Prostate gland (tissue), 2 donors: ENCODE measurements at regions not wholly inside any gene's neighbourhood (a gene's known extent, or its start where the extent isn't known, plus 50 kb on each side); places are given as distances from the start of the nearest gene placed in this dataset.

Experiments used
- DNase-seq: peaks from one replicate; pipeline ENCODE4 v3.0.0-alpha.2; 2019; ENCODE audit warnings: low spot score
- H3K27ac ChIP-seq, 2 donors: fragments of 200-600 bp; sonication (generic); 2 replicates each; pipeline ENCODE4 v1.5.1; 2017 to 2019
- H3K27me3 ChIP-seq: fragments of 200-600 bp; sonication (generic); replicated peaks from 2 replicates; pipeline ENCODE4 v1.5.1; 2019; ENCODE audit not compliant: insufficient read depth
- H3K36me3 ChIP-seq, 2 donors: fragments of 200-600 bp; sonication (generic); 1 replicate in 1 of 2; 2 replicates in 1 of 2; pipeline versions ENCODE4 v1.5.1 to v1.8.1; 2017 to 2019
- H3K4me1 ChIP-seq: fragments of 200-600 bp; sonication (generic); replicated peaks from 2 replicates; pipeline ENCODE4 v1.5.1; 2019
- H3K4me3 ChIP-seq, 2 donors: fragments of 200-600 bp; sonication (generic); 2 replicates each; pipeline ENCODE4 v1.5.1; 2017 to 2019
- H3K9me3 ChIP-seq: fragments of 200-600 bp; sonication (generic); 2 replicates; pipeline ENCODE4 v1.5.1; 2017
- CTCF ChIP-seq, 4 experiments: fragments of 200-600 bp in 2 of 4; fragments of 450-650 bp in 2 of 4; sonication (generic) in 2 of 4; IDR thresholded peaks; 1 replicate in 3 of 4; 2 replicates in 1 of 4; pipeline ENCODE4 v1.5.1; 2016 to 2019; ENCODE audit warnings: antibody characterized with exemption in 4 of 4, mild to moderate bottlenecking in 2 of 4, moderate library complexity in 2 of 4
- POLR2A ChIP-seq: fragments of 450-650 bp; IDR thresholded peaks from one replicate; pipeline ENCODE4 v1.6.1; 2016; ENCODE audit warnings: antibody characterized with exemption, mild to moderate bottlenecking
- POLR2AphosphoS5 ChIP-seq: sonication (generic); formaldehyde crosslinking; IDR thresholded peaks from one replicate; pipeline ENCODE4 v1.6.1; 2017; ENCODE audit warnings: antibody characterized with exemption
- whole genome bisulfite sequencing: methylation state at CpG from one replicate; pipeline ENCODE4 v1.1.5; 2018; 5-methylcytosine and 5-hydroxymethylcytosine counted together
- intact Hi-C: fragments of 100-400 bp; cut with DNase I; formaldehyde crosslinking; loops from one replicate; pipeline ENCODE4 v1.14.2; 2022

- no peak for TF ChIP-seq POLR2AphosphoS5
- no peak for TF ChIP-seq POLR2A
- TF ChIP-seq CTCF (IDR thresholded peaks at IDR 0.05) = no peak
- Histone ChIP-seq H3K9me3 (no peaks in the 10 kb centered on the region), H3K27ac (no peak overlapping the region), H3K36me3 (no peaks in the 10 kb centered on the region), H3K27me3 (peaks cover 2% of the 10 kb centered on the region), H3K4me1 (no peaks in the 10 kb centered on the region), H3K4me3 (no peak overlapping the region)
- intact Hi-C loops = no loop called here
- 57% methylated on average over 27 of the region's 27 CpGs for whole genome bisulfite sequencing
- DNase-seq = no peak
These were observed 86.2 kb upstream of the SALL3 start for GRCh38 chr18:78893281-78894032.

DNA sequence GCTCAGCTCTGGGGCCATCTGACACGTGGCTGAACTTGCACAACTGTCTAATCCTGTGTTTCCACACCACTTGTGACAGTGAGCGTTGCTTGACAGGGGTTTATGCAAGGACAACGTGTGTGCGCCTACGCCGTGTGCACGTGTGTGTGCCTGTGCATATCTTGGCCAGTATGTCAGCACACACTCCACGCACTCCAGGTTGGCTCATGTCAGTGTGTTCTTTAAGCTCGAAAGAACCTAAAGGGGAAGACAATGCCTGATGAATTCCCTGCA lies 85.6 kb upstream of the SALL3 start:
- WGBS = 85% methylated on average over 9 of the region's 9 CpGs
- H3K4me1 ChIP-seq = no peaks in the 10 kb centered on the region
- no peaks in the 10 kb centered on the region for H3K9me3 ChIP-seq
- no peak for DNase-seq
- no peaks in the 10 kb centered on the region for H3K36me3 ChIP-seq
- peaks cover 2% of the 10 kb centered on the region for H3K27me3 ChIP-seq
- intact Hi-C loops = no loop called here
- TF ChIP-seq POLR2AphosphoS5 (no peak), POLR2A (no peak), CTCF (IDR thresholded peaks at IDR 0.05) (no peak)
- no peak overlapping the region for H3K27ac ChIP-seq
- no peak overlapping the region for H3K4me3 ChIP-seq

DNA sequence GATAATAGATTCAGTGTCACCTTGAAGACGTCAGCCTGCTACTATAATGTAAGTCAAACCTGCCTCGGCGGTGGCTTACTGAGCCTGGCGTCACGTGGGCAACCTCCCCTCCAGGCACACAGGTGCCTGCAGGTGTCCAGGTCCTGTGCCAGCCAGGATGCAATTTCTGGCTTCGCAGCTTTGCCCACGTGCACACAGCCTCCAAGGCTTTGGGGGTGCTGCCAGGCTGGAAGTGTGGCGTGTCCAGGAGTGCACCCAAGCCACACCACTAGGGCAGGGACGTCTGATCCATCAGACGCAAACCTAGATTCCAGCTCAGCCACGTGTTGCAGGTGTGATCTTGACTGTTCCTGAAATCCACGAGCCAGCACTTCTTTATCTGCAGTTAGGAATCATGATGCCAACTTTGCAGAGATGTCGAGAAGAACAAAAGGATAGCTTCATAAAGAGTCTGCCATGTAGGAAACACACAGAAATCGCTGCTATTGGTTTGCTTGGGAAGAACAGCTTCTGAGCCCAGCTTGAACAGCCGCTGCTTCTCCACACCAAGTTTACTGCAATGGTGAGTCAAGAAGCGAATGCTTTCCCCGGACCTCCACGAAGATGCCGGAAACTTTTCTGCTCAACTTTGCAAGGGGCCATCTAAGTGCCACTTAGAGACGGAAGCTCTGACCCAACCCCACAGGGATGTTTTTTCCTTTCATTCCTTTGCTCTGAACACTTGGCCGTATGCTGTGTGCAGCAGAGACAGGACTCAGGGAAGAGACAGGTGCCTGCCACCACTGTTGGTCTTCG lies 84.2 kb upstream of the SALL3 start:
- no peaks in the 10 kb centered on the region for H3K4me1 ChIP-seq
- H3K27ac ChIP-seq = no peak overlapping the region
- DNase-seq = no peak
- H3K9me3 ChIP-seq = no peaks in the 10 kb centered on the region
- H3K4me3 ChIP-seq = no peak overlapping the region
- TF ChIP-seq POLR2A (no peak), CTCF (IDR thresholded peaks at IDR 0.05) (no peak), POLR2AphosphoS5 (no peak)
- intact Hi-C loops = no loop called here
- no peaks in the 10 kb centered on the region for H3K36me3 ChIP-seq
- WGBS = 62% methylated on average over 22 of the region's 22 CpGs
- H3K27me3 ChIP-seq = peaks cover 2% of the 10 kb centered on the region

DNA sequence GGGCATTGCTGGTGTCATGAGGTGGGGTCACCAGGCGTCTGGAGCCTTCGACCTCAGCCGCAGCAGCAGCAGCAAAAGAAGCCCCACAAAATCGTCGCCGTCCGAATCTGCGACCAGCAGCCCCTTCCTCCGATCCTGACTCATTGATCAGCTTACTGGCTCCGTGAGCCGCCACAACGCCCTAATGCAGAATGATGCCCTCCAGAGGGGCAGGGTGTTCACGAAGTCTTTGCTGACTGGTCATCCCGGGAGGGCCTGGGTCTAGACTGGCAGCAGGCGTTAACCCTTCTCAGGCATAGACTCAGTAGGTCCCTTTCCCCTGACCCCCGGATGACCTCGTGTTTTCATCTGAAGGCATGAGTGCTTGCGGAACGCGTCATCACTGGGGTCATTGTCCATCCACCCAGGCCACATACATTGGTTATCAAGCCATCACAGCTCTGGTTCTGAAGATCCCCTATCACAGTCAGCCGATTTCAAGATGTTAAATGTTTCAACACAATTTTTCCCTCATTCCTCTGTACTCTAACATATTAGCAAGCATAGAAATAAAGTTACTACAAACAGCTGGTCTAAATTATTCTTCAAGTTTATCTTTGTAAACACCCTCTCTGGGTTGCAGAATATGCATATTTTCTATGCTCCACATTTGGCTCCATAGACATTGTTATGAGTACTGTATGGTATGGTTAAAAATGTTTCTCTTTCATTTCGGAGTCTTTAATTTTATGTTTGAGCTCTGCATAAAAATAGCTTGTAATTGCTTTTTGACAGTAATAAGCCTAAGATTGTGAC lies 83.3 kb upstream of the SALL3 start:
- 91% methylated on average over 22 of the region's 22 CpGs for WGBS
- intact Hi-C loops = no loop called here
- Histone ChIP-seq H3K27me3 (peaks cover 2% of the 10 kb centered on the region), H3K4me1 (no peaks in the 10 kb centered on the region), H3K4me3 (no peak overlapping the region), H3K36me3 (no peaks in the 10 kb centered on the region), H3K27ac (no peak overlapping the region), H3K9me3 (no peaks in the 10 kb centered on the region)
- TF ChIP-seq CTCF (IDR thresholded peaks at IDR 0.05) (no peak), POLR2AphosphoS5 (no peak), POLR2A (no peak)
- no peak for DNase-seq
